ENCODE measurements at regions not wholly inside any gene's neighbourhood (a gene's known extent, or its start where the extent isn't known, plus 50 kb on each side); places are given as distances from the start of the nearest gene placed in this dataset.

- Histone ChIP-seq H3K36me3 (no peaks in the 10 kb centered on the region), H3K27ac (no peak overlapping the region), H3K9ac (ENCODE audit: low read depth in 2 of 2, low read length in 2 of 2) (no peak overlapping the region), H3K4me1 (no peaks in the 10 kb centered on the region), H3K27me3 (no peaks in the 10 kb centered on the region), H3K9me3 (no peaks in the 10 kb centered on the region), H3K4me3 (no peak overlapping the region)
- intact Hi-C loops (cut with DNase I): no loop called here
- no peak for DNase-seq
- no peak for TF ChIP-seq CTCF (IDR thresholded peaks at IDR 0.05)
These were observed 60.5 kb downstream of the BARX1 start for GRCh38 chr9:93894691-93895079.

GRCh38 chr9:93893899-93894690, 61.1 kb downstream of the BARX1 start:
- intact Hi-C loops (cut with DNase I): no loop called here
- no peaks in the 10 kb centered on the region for H3K36me3 ChIP-seq
- H3K4me1 ChIP-seq: no peaks in the 10 kb centered on the region
- H3K27ac ChIP-seq: no peak overlapping the region
- H3K9ac ChIP-seq (ENCODE audit: low read depth in 2 of 2, low read length in 2 of 2): no peak overlapping the region
- TF ChIP-seq CTCF (IDR thresholded peaks at IDR 0.05): no peak
- no peak overlapping the region for H3K4me3 ChIP-seq
- H3K27me3 ChIP-seq: no peaks in the 10 kb centered on the region
- peak; percentile 64 for DNase-seq
- H3K9me3 ChIP-seq: no peaks in the 10 kb centered on the region

- DNase-seq: no peak
- H3K27ac ChIP-seq: no peak overlapping the region
- intact Hi-C loops (cut with DNase I): no loop called here
- no peaks in the 10 kb centered on the region for H3K36me3 ChIP-seq
- H3K4me3 ChIP-seq: no peak overlapping the region
- H3K9me3 ChIP-seq: no peaks in the 10 kb centered on the region
- TF ChIP-seq CTCF (IDR thresholded peaks at IDR 0.05): no peak
- H3K4me1 ChIP-seq: no peaks in the 10 kb centered on the region
- H3K27me3 ChIP-seq: no peaks in the 10 kb centered on the region
- H3K9ac ChIP-seq (ENCODE audit: low read depth in 2 of 2, low read length in 2 of 2): no peak overlapping the region
These were observed 62.0 kb downstream of the BARX1 start for GRCh38 chr9:93893194-93893593.

GRCh38 chr9:93892748-93893147, 62.4 kb downstream of the BARX1 start:
- Histone ChIP-seq H3K4me3 (no peak overlapping the region), H3K9me3 (no peaks in the 10 kb centered on the region), H3K27me3 (no peaks in the 10 kb centered on the region), H3K36me3 (no peaks in the 10 kb centered on the region), H3K27ac (no peak overlapping the region), H3K9ac (ENCODE audit: low read depth in 2 of 2, low read length in 2 of 2) (no peak overlapping the region), H3K4me1 (no peaks in the 10 kb centered on the region)
- DNase-seq: no peak
- intact Hi-C loops (cut with DNase I): no loop called here
- no peak for TF ChIP-seq CTCF (IDR thresholded peaks at IDR 0.05)

GRCh38 chr9:93891549-93892310, 63.4 kb downstream of the BARX1 start:
- no peaks in the 10 kb centered on the region for H3K4me1 ChIP-seq
- intact Hi-C loops (cut with DNase I): no loop called here
- no peak overlapping the region for H3K4me3 ChIP-seq
- H3K27ac ChIP-seq: no peak overlapping the region
- H3K9me3 ChIP-seq: no peaks in the 10 kb centered on the region
- H3K27me3 ChIP-seq: no peaks in the 10 kb centered on the region
- no peak overlapping the region for H3K9ac ChIP-seq (ENCODE audit: low read depth in 2 of 2, low read length in 2 of 2)
- no peak for TF ChIP-seq CTCF (IDR thresholded peaks at IDR 0.05)
- H3K36me3 ChIP-seq: no peaks in the 10 kb centered on the region
- DNase-seq: peak; percentile 21

Data from colonic mucosa (tissue), 4 donors.